ENCODE measurements at regions not wholly inside any gene's neighbourhood (a gene's known extent, or its start where the extent isn't known, plus 50 kb on each side); places are given as distances from the start of the nearest gene placed in this dataset.

- no peak for DNase-seq (ENCODE audit: low read depth)
- no peak overlapping the region for H3K4me3 ChIP-seq (replicated peaks; ENCODE audit: low read depth, low read length)
- TF ChIP-seq CTCF (IDR thresholded peaks at IDR 0.05; ENCODE audit: low read length, missing control alignments): no peak
Measured at GRCh38 chr5:8961219-8961618, 584.7 kb downstream of the SEMA5A start.

GRCh38 chr5:8961956-8962355 is 583.9 kb downstream of the SEMA5A start:
- no peak overlapping the region for H3K4me3 ChIP-seq (replicated peaks; ENCODE audit: low read depth, low read length)
- no peak for TF ChIP-seq CTCF (IDR thresholded peaks at IDR 0.05; ENCODE audit: low read length, missing control alignments)
- DNase-seq (ENCODE audit: low read depth): peak; percentile 16

- no peak for DNase-seq (ENCODE audit: low read depth)
- H3K4me3 ChIP-seq (replicated peaks; ENCODE audit: low read depth, low read length): no peak overlapping the region
- no peak for TF ChIP-seq CTCF (IDR thresholded peaks at IDR 0.05; ENCODE audit: low read length, missing control alignments)
Measured at GRCh38 chr5:8981016-8981415, 564.9 kb downstream of the SEMA5A start.

GRCh38 chr5:8981496-8981895 is 564.4 kb downstream of the SEMA5A start:
- H3K4me3 ChIP-seq (replicated peaks; ENCODE audit: low read depth, low read length): no peak overlapping the region
- TF ChIP-seq CTCF (IDR thresholded peaks at IDR 0.05; ENCODE audit: low read length, missing control alignments): no peak
- peak; percentile 38 for DNase-seq (ENCODE audit: low read depth)

GRCh38 chr5:8984386-8984785 is 561.5 kb downstream of the SEMA5A start:
- no peak overlapping the region for H3K4me3 ChIP-seq (replicated peaks; ENCODE audit: low read depth, low read length)
- no peak for DNase-seq (ENCODE audit: low read depth)
- no peak for TF ChIP-seq CTCF (IDR thresholded peaks at IDR 0.05; ENCODE audit: low read length, missing control alignments)

Data from fibroblast of pulmonary artery (primary cell).